ENCODE measurements at regions not wholly inside any gene's neighbourhood (a gene's known extent, or its start where the extent isn't known, plus 50 kb on each side); places are given as distances from the start of the nearest gene placed in this dataset.

- H4K8ac ChIP-seq (ENCODE audit: low read length) = no peak overlapping the region
- no peaks in the 10 kb centered on the region for H3K9me3 ChIP-seq (ENCODE audit: control insufficient read depth, low read length)
- H2BK5ac ChIP-seq (ENCODE audit: low read depth, low read length, poor library complexity, severe bottlenecking) = no peak overlapping the region
- no peaks in the 10 kb centered on the region for H3K27me3 ChIP-seq (ENCODE audit: control insufficient read depth in 1 of 2, insufficient read depth in 1 of 2, low read length in 2 of 2)
- 100% methylated on average over 2 of the region's 3 CpGs for WGBS
- no peak overlapping the region for H2BK120ac ChIP-seq (ENCODE audit: low read depth, low read length)
- no peak overlapping the region for H3K14ac ChIP-seq (ENCODE audit: low read length in 2 of 2)
- H4K91ac ChIP-seq (ENCODE audit: low read length) = no peak overlapping the region
- no peak overlapping the region for H2AFZ ChIP-seq (ENCODE audit: low read depth, low read length)
- no peak overlapping the region for H3K23ac ChIP-seq (ENCODE audit: low read length in 2 of 2)
- no peaks in the 10 kb centered on the region for H3K4me1 ChIP-seq (ENCODE audit: control insufficient read depth, insufficient read depth, low read depth, low read length)
- H3K4ac ChIP-seq (ENCODE audit: low read depth in 1 of 2, low read length in 2 of 2) = no peak overlapping the region
- H3K9ac ChIP-seq (ENCODE audit: low read length) = no peak overlapping the region
- H3K4me3 ChIP-seq (ENCODE audit: insufficient read depth in 1 of 2, low read depth in 1 of 2, low read length in 2 of 2) = no peak overlapping the region
- no peaks in the 10 kb centered on the region for H3K79me1 ChIP-seq (replicated peaks; ENCODE audit: low read length, poor library complexity, severe bottlenecking)
- H2BK12ac ChIP-seq (ENCODE audit: low read length in 2 of 2) = no peak overlapping the region
- H2BK15ac ChIP-seq (ENCODE audit: low read depth, poor library complexity, severe bottlenecking) = no peak overlapping the region
- no peak overlapping the region for H3K27ac ChIP-seq (ENCODE audit: low read length, poor library complexity, severe bottlenecking)
- no peak for DNase-seq
- H3K36me3 ChIP-seq (ENCODE audit: control insufficient read depth in 1 of 2, insufficient read depth in 2 of 2, low read depth in 1 of 2, low read length in 2 of 2) = no peaks in the 10 kb centered on the region
- no peak overlapping the region for H3K18ac ChIP-seq (ENCODE audit: low read depth in 1 of 2, low read length in 2 of 2)
- H3K4me2 ChIP-seq (ENCODE audit: low read length, poor library complexity, severe bottlenecking) = no peak overlapping the region
- H2AK5ac ChIP-seq (ENCODE audit: low read length, severe bottlenecking) = no peak overlapping the region
These were observed 114.0 kb downstream of the SLC38A4 start for GRCh38 chr12:46711756-46712155.

DNA sequence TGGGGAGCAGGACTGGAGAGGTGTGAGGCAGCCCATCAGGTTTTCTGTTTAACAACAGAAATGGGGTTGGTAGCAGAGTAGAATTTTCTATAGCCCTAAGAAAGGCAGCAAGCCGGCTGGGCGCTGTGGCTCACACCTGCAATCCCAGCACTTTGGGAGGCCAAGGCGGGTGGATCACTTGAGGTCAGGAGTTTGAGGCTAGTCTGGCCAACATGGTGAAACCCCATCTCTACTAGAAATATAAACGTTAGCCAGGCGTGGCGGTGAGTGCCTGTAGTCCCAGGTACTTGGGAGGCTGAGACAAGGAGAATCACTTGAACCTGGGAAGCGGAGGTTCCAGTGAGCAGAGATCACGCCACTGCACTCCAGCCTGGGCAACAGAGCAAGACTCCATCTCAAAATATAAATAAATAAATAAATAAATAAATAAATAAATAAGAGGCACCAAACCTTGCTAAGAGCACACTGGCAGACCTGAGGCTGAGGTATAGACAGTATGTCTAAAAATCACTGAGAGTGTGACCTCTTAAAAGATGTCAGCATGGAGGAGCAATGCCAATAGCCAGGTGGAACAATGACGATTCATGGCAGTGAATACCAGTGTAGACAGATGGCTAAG lies 115.6 kb downstream of the SLC38A4 start:
- no peak overlapping the region for H3K4ac ChIP-seq (ENCODE audit: low read depth in 1 of 2, low read length in 2 of 2)
- H4K8ac ChIP-seq (ENCODE audit: low read length) = no peak overlapping the region
- no peaks in the 10 kb centered on the region for H3K79me1 ChIP-seq (replicated peaks; ENCODE audit: low read length, poor library complexity, severe bottlenecking)
- no peak overlapping the region for H2AFZ ChIP-seq (ENCODE audit: low read depth, low read length)
- H3K27ac ChIP-seq (ENCODE audit: low read length, poor library complexity, severe bottlenecking) = no peak overlapping the region
- no peak overlapping the region for H3K23ac ChIP-seq (ENCODE audit: low read length in 2 of 2)
- H3K4me1 ChIP-seq (ENCODE audit: control insufficient read depth, insufficient read depth, low read depth, low read length) = no peaks in the 10 kb centered on the region
- H2BK12ac ChIP-seq (ENCODE audit: low read length in 2 of 2) = no peak overlapping the region
- 96% methylated on average over 6 of the region's 9 CpGs for WGBS
- no peak for DNase-seq
- H3K9ac ChIP-seq (ENCODE audit: low read length) = no peak overlapping the region
- no peaks in the 10 kb centered on the region for H3K27me3 ChIP-seq (ENCODE audit: control insufficient read depth in 1 of 2, insufficient read depth in 1 of 2, low read length in 2 of 2)
- no peak overlapping the region for H2BK15ac ChIP-seq (ENCODE audit: low read depth, poor library complexity, severe bottlenecking)
- no peak overlapping the region for H3K14ac ChIP-seq (ENCODE audit: low read length in 2 of 2)
- H2AK5ac ChIP-seq (ENCODE audit: low read length, severe bottlenecking) = no peak overlapping the region
- no peaks in the 10 kb centered on the region for H3K36me3 ChIP-seq (ENCODE audit: control insufficient read depth in 1 of 2, insufficient read depth in 2 of 2, low read depth in 1 of 2, low read length in 2 of 2)
- no peak overlapping the region for H4K91ac ChIP-seq (ENCODE audit: low read length)
- no peak overlapping the region for H3K18ac ChIP-seq (ENCODE audit: low read depth in 1 of 2, low read length in 2 of 2)
- no peak overlapping the region for H3K4me3 ChIP-seq (ENCODE audit: insufficient read depth in 1 of 2, low read depth in 1 of 2, low read length in 2 of 2)
- H3K9me3 ChIP-seq (ENCODE audit: control insufficient read depth, low read length) = no peaks in the 10 kb centered on the region
- H2BK5ac ChIP-seq (ENCODE audit: low read depth, low read length, poor library complexity, severe bottlenecking) = no peak overlapping the region
- H2BK120ac ChIP-seq (ENCODE audit: low read depth, low read length) = no peak overlapping the region
- no peak overlapping the region for H3K4me2 ChIP-seq (ENCODE audit: low read length, poor library complexity, severe bottlenecking)

- no peak overlapping the region for H2BK15ac ChIP-seq (ENCODE audit: low read depth, poor library complexity, severe bottlenecking)
- WGBS = 80% methylated on average over 9 of the region's 9 CpGs
- H3K9ac ChIP-seq (ENCODE audit: low read length) = no peak overlapping the region
These were observed 123.0 kb downstream of the SLC38A4 start for GRCh38 chr12:46702581-46703344.

DNA sequence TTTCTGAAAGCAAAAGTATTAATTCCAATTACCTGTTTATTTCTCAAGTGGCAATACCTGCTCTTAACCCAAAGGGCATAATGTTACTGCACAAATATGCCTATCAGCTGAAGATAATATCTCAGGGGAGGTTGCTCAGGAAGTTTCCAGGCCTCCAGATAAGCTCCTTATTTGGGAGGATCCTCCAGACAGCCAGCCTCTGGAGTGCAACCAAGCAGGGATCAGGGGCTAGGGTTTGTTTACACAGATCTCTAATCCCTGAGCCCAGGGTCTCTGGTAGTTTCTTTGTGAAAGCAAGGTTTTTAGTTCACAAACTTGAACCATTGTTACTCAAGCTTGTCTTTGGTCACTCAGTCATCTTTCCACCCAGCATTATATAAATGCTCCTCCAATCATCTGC lies 124.4 kb downstream of the SLC38A4 start:
- Histone ChIP-seq H3K4me1 (ENCODE audit: control insufficient read depth, insufficient read depth, low read depth, low read length) (no peaks in the 10 kb centered on the region), H3K4me3 (ENCODE audit: insufficient read depth in 1 of 2, low read depth in 1 of 2, low read length in 2 of 2) (no peak overlapping the region), H2AFZ (ENCODE audit: low read depth, low read length) (no peak overlapping the region), H3K27ac (ENCODE audit: low read length, poor library complexity, severe bottlenecking) (no peak overlapping the region), H3K36me3 (ENCODE audit: control insufficient read depth in 1 of 2, insufficient read depth in 2 of 2, low read depth in 1 of 2, low read length in 2 of 2) (no peaks in the 10 kb centered on the region), H3K23ac (ENCODE audit: low read length in 2 of 2) (no peak overlapping the region), H2BK12ac (ENCODE audit: low read length in 2 of 2) (no peak overlapping the region), H3K79me1 (replicated peaks; ENCODE audit: low read length, poor library complexity, severe bottlenecking) (no peaks in the 10 kb centered on the region), H3K27me3 (ENCODE audit: control insufficient read depth in 1 of 2, insufficient read depth in 1 of 2, low read length in 2 of 2) (no peaks in the 10 kb centered on the region), H4K8ac (ENCODE audit: low read length) (no peak overlapping the region), H3K4ac (ENCODE audit: low read depth in 1 of 2, low read length in 2 of 2) (no peak overlapping the region), H3K18ac (ENCODE audit: low read depth in 1 of 2, low read length in 2 of 2) (no peak overlapping the region), H2BK5ac (ENCODE audit: low read depth, low read length, poor library complexity, severe bottlenecking) (no peak overlapping the region), H2AK5ac (ENCODE audit: low read length, severe bottlenecking) (no peak overlapping the region), H2BK120ac (ENCODE audit: low read depth, low read length) (no peak overlapping the region), H3K4me2 (ENCODE audit: low read length, poor library complexity, severe bottlenecking) (no peak overlapping the region), H3K9me3 (ENCODE audit: control insufficient read depth, low read length) (peaks cover 16% of the 10 kb centered on the region), H4K91ac (ENCODE audit: low read length) (no peak overlapping the region), H2BK15ac (ENCODE audit: low read depth, poor library complexity, severe bottlenecking) (no peak overlapping the region), H3K14ac (ENCODE audit: low read length in 2 of 2) (no peak overlapping the region), H3K9ac (ENCODE audit: low read length) (no peak overlapping the region)
- DNase-seq = no peak

More at GRCh38 chr12:46702581-46703344, 123.0 kb downstream of the SLC38A4 start:
- H3K4me3 ChIP-seq (ENCODE audit: insufficient read depth in 1 of 2, low read depth in 1 of 2, low read length in 2 of 2) = no peak overlapping the region
- no peaks in the 10 kb centered on the region for H3K4me1 ChIP-seq (ENCODE audit: control insufficient read depth, insufficient read depth, low read depth, low read length)
- no peak overlapping the region for H2AFZ ChIP-seq (ENCODE audit: low read depth, low read length)
- no peak overlapping the region for H2BK5ac ChIP-seq (ENCODE audit: low read depth, low read length, poor library complexity, severe bottlenecking)
- no peak overlapping the region for H3K23ac ChIP-seq (ENCODE audit: low read length in 2 of 2)
- H3K18ac ChIP-seq (ENCODE audit: low read depth in 1 of 2, low read length in 2 of 2) = no peak overlapping the region
- peaks cover 9% of the 10 kb centered on the region for H3K9me3 ChIP-seq (ENCODE audit: control insufficient read depth, low read length)
- H3K4me2 ChIP-seq (ENCODE audit: low read length, poor library complexity, severe bottlenecking) = no peak overlapping the region
- H3K79me1 ChIP-seq (replicated peaks; ENCODE audit: low read length, poor library complexity, severe bottlenecking) = no peaks in the 10 kb centered on the region
- H3K27ac ChIP-seq (ENCODE audit: low read length, poor library complexity, severe bottlenecking) = no peak overlapping the region
- no peak for DNase-seq
- H2BK12ac ChIP-seq (ENCODE audit: low read length in 2 of 2) = no peak overlapping the region
- H3K14ac ChIP-seq (ENCODE audit: low read length in 2 of 2) = no peak overlapping the region
- H3K36me3 ChIP-seq (ENCODE audit: control insufficient read depth in 1 of 2, insufficient read depth in 2 of 2, low read depth in 1 of 2, low read length in 2 of 2) = no peaks in the 10 kb centered on the region
- no peak overlapping the region for H2AK5ac ChIP-seq (ENCODE audit: low read length, severe bottlenecking)
- no peak overlapping the region for H4K8ac ChIP-seq (ENCODE audit: low read length)
- no peak overlapping the region for H2BK120ac ChIP-seq (ENCODE audit: low read depth, low read length)
- no peak overlapping the region for H3K4ac ChIP-seq (ENCODE audit: low read depth in 1 of 2, low read length in 2 of 2)
- H3K27me3 ChIP-seq (ENCODE audit: control insufficient read depth in 1 of 2, insufficient read depth in 1 of 2, low read length in 2 of 2) = no peaks in the 10 kb centered on the region
- no peak overlapping the region for H4K91ac ChIP-seq (ENCODE audit: low read length)
